ENCODE measurements at regions not wholly inside any gene's neighbourhood (a gene's known extent, or its start where the extent isn't known, plus 50 kb on each side); places are given as distances from the start of the nearest gene placed in this dataset.
A peak's percentile ranks its signal among the peaks of the same experiment; 100 is the strongest.

GRCh38 chr4:26132858-26133257 lies 188.0 kb upstream of the RBPJ start:
- ATAC-seq = peak; percentile 19
- Histone ChIP-seq H3K4me1 (no peaks in the 10 kb centered on the region), H3K27ac (no peak overlapping the region), H3K27me3 (no peaks in the 10 kb centered on the region), H3K9me3 (no peaks in the 10 kb centered on the region), H3K4me3 (no peak overlapping the region), H3K36me3 (no peaks in the 10 kb centered on the region)
- no peak for DNase-seq
- TF ChIP-seq CTCF (IDR thresholded peaks at IDR 0.05) = no peak
- intact Hi-C loops (cut with DNase I) = no loop called here

DNA sequence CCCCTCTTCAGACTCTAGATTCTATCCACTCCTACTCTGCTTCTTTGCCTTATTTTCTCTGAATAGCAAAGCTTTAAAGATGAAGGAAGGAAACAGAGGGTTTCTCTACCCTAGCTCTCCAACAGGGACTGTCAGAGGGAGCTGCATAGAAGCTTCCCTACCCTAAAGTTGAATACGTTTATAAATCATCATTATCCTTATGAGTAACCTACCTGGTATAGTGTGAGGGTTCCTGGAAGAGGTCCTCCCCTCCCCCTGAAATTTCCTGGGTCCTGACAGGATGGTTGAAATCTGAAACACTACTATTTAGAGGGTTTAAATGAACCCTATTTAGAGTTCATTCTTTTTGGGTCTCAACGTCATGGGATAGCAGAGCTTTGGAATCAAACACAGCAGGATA lies 187.0 kb upstream of the RBPJ start:
- Histone ChIP-seq H3K36me3 (no peaks in the 10 kb centered on the region), H3K9me3 (no peaks in the 10 kb centered on the region), H3K4me1 (no peaks in the 10 kb centered on the region), H3K27me3 (no peaks in the 10 kb centered on the region), H3K4me3 (no peak overlapping the region), H3K27ac (no peak overlapping the region)
- no peak for TF ChIP-seq CTCF (IDR thresholded peaks at IDR 0.05)
- ATAC-seq (no peak), DNase-seq (no peak)
- intact Hi-C loops (cut with DNase I) = no loop called here

DNA sequence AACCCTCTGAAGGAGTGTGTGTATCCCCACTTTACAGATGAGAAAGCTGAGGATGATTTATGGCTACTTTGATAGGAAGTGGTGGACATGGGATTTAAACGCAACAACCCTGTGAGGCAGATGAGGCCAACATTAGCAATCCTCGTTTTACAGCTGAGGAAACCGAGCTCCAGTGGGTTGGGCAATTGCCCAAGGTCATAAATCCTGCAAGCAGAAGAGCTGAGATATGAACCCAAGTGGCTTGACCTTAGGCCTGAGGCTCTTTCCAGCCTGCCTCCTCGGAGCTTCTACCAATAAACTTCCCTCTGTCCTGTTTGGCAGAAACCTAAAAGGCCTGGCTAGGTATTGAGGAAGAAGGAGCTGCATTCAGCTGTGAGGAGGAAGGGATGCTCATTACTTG lies 185.5 kb upstream of the RBPJ start:
- Histone ChIP-seq H3K36me3 (no peaks in the 10 kb centered on the region), H3K9me3 (no peaks in the 10 kb centered on the region), H3K27ac (no peak overlapping the region), H3K4me3 (no peak overlapping the region), H3K4me1 (no peaks in the 10 kb centered on the region), H3K27me3 (no peaks in the 10 kb centered on the region)
- ATAC-seq (no peak), DNase-seq (no peak)
- intact Hi-C loops (cut with DNase I) = no loop called here
- no peak for TF ChIP-seq CTCF (IDR thresholded peaks at IDR 0.05)

DNA sequence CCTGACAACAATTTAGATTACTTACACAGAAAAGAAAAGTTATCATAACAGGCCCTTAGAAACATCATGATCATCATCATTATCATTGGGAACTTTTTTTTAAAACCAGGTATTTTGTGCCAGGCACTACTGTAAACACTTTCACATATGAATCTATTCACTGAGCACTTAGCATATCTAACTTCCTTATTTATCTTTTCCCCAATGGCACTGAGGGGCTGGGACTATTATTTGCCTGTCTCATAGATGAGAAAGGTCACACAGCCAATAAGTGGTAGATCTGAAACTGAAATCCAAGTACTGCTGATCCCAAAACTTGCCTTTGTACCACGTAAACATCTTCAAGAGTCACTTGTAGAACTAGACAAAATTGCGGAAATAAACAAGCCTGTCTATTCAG lies 184.2 kb upstream of the RBPJ start:
- ATAC-seq = no peak
- no peak for DNase-seq
- Histone ChIP-seq H3K4me1 (peaks cover 0 to 9% of the 10 kb centered on the region in 2 donors), H3K27me3 (no peaks in the 10 kb centered on the region), H3K27ac (no peak overlapping the region), H3K4me3 (no peak overlapping the region), H3K9me3 (no peaks in the 10 kb centered on the region), H3K36me3 (no peaks in the 10 kb centered on the region)
- TF ChIP-seq CTCF (IDR thresholded peaks at IDR 0.05) = no peak
- intact Hi-C loops (cut with DNase I) = no loop called here

- Histone ChIP-seq H3K36me3 (no peaks in the 10 kb centered on the region), H3K27me3 (no peaks in the 10 kb centered on the region), H3K4me1 (peaks cover 0 to 13% of the 10 kb centered on the region in 2 donors), H3K9me3 (no peaks in the 10 kb centered on the region), H3K27ac (no peak overlapping the region), H3K4me3 (no peak overlapping the region)
- ATAC-seq = no peak
- DNase-seq = no peak
- no peak for TF ChIP-seq CTCF (IDR thresholded peaks at IDR 0.05)
- intact Hi-C loops (cut with DNase I) = no loop called here
These were observed 183.5 kb upstream of the RBPJ start for GRCh38 chr4:26137288-26137687.

Data from left lung (tissue), 4 donors.